Transverse colon (tissue), 4 donors: ENCODE measurements at regions not wholly inside any gene's neighbourhood (a gene's known extent, or its start where the extent isn't known, plus 50 kb on each side); places are given as distances from the start of the nearest gene placed in this dataset.

ENCODE experiments used
- CTCF ChIP-seq, 5 experiments: fragments of 200-600 bp in 3 of 5; fragments of 450-650 bp in 2 of 5; sonication (generic) in 3 of 5; IDR thresholded peaks; 1 replicate in 2 of 5; 2 replicates in 3 of 5; pipeline ENCODE4 v1.5.1; 2016 to 2017; ENCODE audit warnings: antibody characterized with exemption in 5 of 5, inconsistent platforms in 3 of 5, mild to moderate bottlenecking in 2 of 5, moderate library complexity in 1 of 5
- EP300 ChIP-seq: sonication (generic); formaldehyde crosslinking; IDR thresholded peaks from one replicate; pipeline ENCODE4 v1.6.1; 2017; ENCODE audit warnings: antibody characterized with exemption, low read depth
- POLR2A ChIP-seq: fragments of 450-650 bp; IDR thresholded peaks from one replicate; pipeline ENCODE4 v1.6.1; 2016; ENCODE audit warnings: antibody characterized with exemption, mild to moderate bottlenecking, moderate library complexity
- POLR2AphosphoS5 ChIP-seq, 3 donors: sonication (generic); formaldehyde crosslinking; IDR thresholded peaks; one replicate each; pipeline ENCODE4 v1.6.1; 2016; ENCODE audit warnings: antibody characterized with exemption in 3 of 3

- TF ChIP-seq CTCF (IDR thresholded peaks at IDR 0.05) (no peak), EP300 (no peak), POLR2AphosphoS5 (IDR thresholded peaks at IDR 0.05) (no peak), POLR2A (no peak)
Observed at GRCh38 chr4:188536826-188537225, 397.6 kb downstream of the TRIML1 start.
